Heart right ventricle (tissue), 16 donors: ENCODE measurements at regions not wholly inside any gene's neighbourhood (a gene's known extent, or its start where the extent isn't known, plus 50 kb on each side); places are given as distances from the start of the nearest gene placed in this dataset.

ENCODE experiments used
- ATAC-seq, 8 donors: fragments of 200-7000 bp; cut with Tn5 transposase; one replicate each; pipeline ENCODE4 v1.9.1; 2020; ENCODE audit warnings: mild to moderate bottlenecking in 8 of 8, moderate library complexity in 8 of 8, moderate number of reproducible peaks in 1 of 8
- DNase-seq, 2 donors: peaks; one replicate each; pipeline ENCODE4 v3.0.0-alpha.2; 2020
- H3K27ac ChIP-seq, 10 donors: fragments of 200-600 bp; sonication (generic) in 2 of 10; one replicate each; pipeline versions ENCODE4 v1.5.0 to v1.8.0; 2020 to 2022; ENCODE audit warnings: mild to moderate bottlenecking in 3 of 10
- H3K27me3 ChIP-seq, 7 donors: fragments of 200-600 bp; one replicate each; pipeline ENCODE4 v1.8.0; 2021 to 2022; ENCODE audit warnings: mild to moderate bottlenecking in 2 of 7
- H3K36me3 ChIP-seq, 9 donors: fragments of 200-600 bp; sonication (generic) in 1 of 9; one replicate each; pipeline versions ENCODE4 v1.5.0 to v1.8.0; 2020 to 2022; ENCODE audit warnings: mild to moderate bottlenecking in 2 of 9
- H3K4me1 ChIP-seq, 9 donors: fragments of 200-600 bp; sonication (generic) in 1 of 9; one replicate each; pipeline versions ENCODE4 v1.5.0 to v1.8.0; 2020 to 2022; ENCODE audit warnings: mild to moderate bottlenecking in 4 of 9
- H3K4me3 ChIP-seq, 10 donors: fragments of 200-600 bp; sonication (generic) in 2 of 10; one replicate each; pipeline versions ENCODE4 v1.5.0 to v1.8.0; 2020 to 2022; ENCODE audit warnings: mild to moderate bottlenecking in 7 of 10, moderate library complexity in 2 of 10
- H3K9me3 ChIP-seq, 11 donors: fragments of 200-600 bp in 10 of 11; sonication (generic) in 2 of 11; one replicate each; pipeline versions ENCODE4 v1.5.0 to v1.8.0; 2013 to 2022; ENCODE audit warnings: mild to moderate bottlenecking in 2 of 11, control low read depth in 1 of 11, moderate library complexity in 1 of 11
- CTCF ChIP-seq, 9 donors: fragments of 200-600 bp; sonication (generic) in 2 of 9; IDR thresholded peaks; one replicate each; pipeline versions ENCODE4 v1.5.0 to v1.8.0; 2021 to 2022; ENCODE audit warnings: antibody characterized with exemption in 9 of 9, mild to moderate bottlenecking in 5 of 9, moderate library complexity in 1 of 9
- whole genome bisulfite sequencing, 2 donors: extraction: QIAGEN DNeasy Blood & Tissue Kit; methylation state at CpG; one replicate each; pipeline ENCODE4 v1.1.7; 2013; ENCODE audit warnings: inconsistent platforms in 1 of 2; 5-methylcytosine and 5-hydroxymethylcytosine counted together
- intact Hi-C, 10 donors: fragments of 100-400 bp; cut with DNase I; formaldehyde crosslinking; loops; one replicate each; pipeline versions ENCODE4 v1.11.1 to v1.14.2; 2022
- donor health status: Arrhythmogenic right ventricular cardiomyopathy.
- donor health status: ischemic (EF 13 %, LVEDD 7.1; RV severe dilation, severe dysfunction).
- donor health status: healthy with polysubstance abuse.
- donor health status: DM: no; HTN: yes; CAD: no.
- donor health status: DM: no; HTN: no; CAD: no.
- donor health status: ischemic (EF 25% LVEDD 6.9; RV normal size, moderate dysfunction).
- donor health status: ischemic (EF 25% LVEDD 5.7; RV mildly dilated, moderate dysfunction).
- donor health status: healthy.
- donor health status: DM: yes; HTN: yes; CAD: no.
- donor health status: Ischemic cardiomyopathy.
- donor health status: ischemic (EF 35%, LVEDD 5.7; RV mildly dilated, moderate dysfunction).
- donor health status: nonischemic (EF 11% LVEDD 7.7; RV severe dilation, severe dysfunction).
- donor health status: DM: yes; HTN: yes; CAD: no.
- donor health status: PGD.
- donor health status: ischemic (EF 29% LVEDD 5.4; RV normal size, mild dysfunction).
- donor health status: nonischemic (EF 23%, LVEDD 6.1; RV moderate dilation, normal function).

GRCh38 chr10:29869593-29869992, 189.8 kb downstream of the JCAD start:
- H3K4me1 ChIP-seq, result peaks cover 0 to 8% (median 5%) of the 10 kb centered on the region in 9 donors
- intact Hi-C loops, result loop anchor here in 1 of 10 donors (10.0 kb wide), 1 partner anchor 135 kb away; no protein-coding TSS in a partner anchor
- 83 to 92% methylated on average over 6 of the region's 6 CpGs for WGBS, 2 donors
- no peaks in the 10 kb centered on the region for H3K36me3 ChIP-seq
- no peak for DNase-seq
- H3K27me3 ChIP-seq, result no peaks in the 10 kb centered on the region
- TF ChIP-seq CTCF (IDR thresholded peaks at IDR 0.05), result no peak
- no peaks in the 10 kb centered on the region for H3K9me3 ChIP-seq
- H3K4me3 ChIP-seq, result no peak overlapping the region
- ATAC-seq, result no peak
- no peak overlapping the region for H3K27ac ChIP-seq

- no peak overlapping the region for H3K4me3 ChIP-seq
- no peaks in the 10 kb centered on the region for H3K9me3 ChIP-seq
- H3K36me3 ChIP-seq, result no peaks in the 10 kb centered on the region
- TF ChIP-seq CTCF (IDR thresholded peaks at IDR 0.05), result no peak
- no peak overlapping the region for H3K27ac ChIP-seq
- H3K4me1 ChIP-seq, result no peaks in the 10 kb centered on the region
- DNase-seq (no peak), ATAC-seq (peak in 1 of 8 donors; percentile 17)
- WGBS, 2 donors, result 95 to 98% methylated on average over 2 of the region's 2 CpGs
- no peaks in the 10 kb centered on the region for H3K27me3 ChIP-seq
- intact Hi-C loops, result loop anchor here in 1 of 10 donors (10.0 kb wide), 1 partner anchor 132 kb away; no protein-coding TSS in a partner anchor
These were observed 193.0 kb downstream of the JCAD start for GRCh38 chr10:29866356-29866755.

- no peak for TF ChIP-seq CTCF (IDR thresholded peaks at IDR 0.05)
- H3K36me3 ChIP-seq, result no peaks in the 10 kb centered on the region
- no peaks in the 10 kb centered on the region for H3K27me3 ChIP-seq
- intact Hi-C loops, result loop anchor here in 1 of 10 donors (10.0 kb wide), 1 partner anchor 131 kb away; no protein-coding TSS in a partner anchor
- H3K27ac ChIP-seq, result no peak overlapping the region
- H3K4me3 ChIP-seq, result no peak overlapping the region
- 83 to 87% methylated on average over 6 of the region's 6 CpGs for WGBS, 2 donors
- no peaks in the 10 kb centered on the region for H3K4me1 ChIP-seq
- ATAC-seq (no peak), DNase-seq (no peak)
- H3K9me3 ChIP-seq, result no peaks in the 10 kb centered on the region
These were observed 193.6 kb downstream of the JCAD start for GRCh38 chr10:29865700-29866355.

- no peaks in the 10 kb centered on the region for H3K9me3 ChIP-seq
- TF ChIP-seq CTCF (IDR thresholded peaks at IDR 0.05), result no peak
- WGBS, 2 donors, result 94 to 96% methylated on average over 4 of the region's 4 CpGs
- H3K36me3 ChIP-seq, result no peaks in the 10 kb centered on the region
- no peak for ATAC-seq
- H3K27me3 ChIP-seq, result no peaks in the 10 kb centered on the region
- peaks cover 0 to 9% (median 7%) of the 10 kb centered on the region in 9 donors for H3K4me1 ChIP-seq
- no peak overlapping the region for H3K27ac ChIP-seq
- H3K4me3 ChIP-seq, result no peak overlapping the region
- intact Hi-C loops, result loop anchor here in 1 of 10 donors (10.0 kb wide), 1 partner anchor 128 kb away; no protein-coding TSS in a partner anchor
- DNase-seq, result no peak
These were observed 196.3 kb downstream of the JCAD start for GRCh38 chr10:29862923-29863614.
